HG02870 (cell line): ENCODE measurements at regions not wholly inside any gene's neighbourhood (a gene's known extent, or its start where the extent isn't known, plus 50 kb on each side); places are given as distances from the start of the nearest gene placed in this dataset.
A peak's percentile ranks its signal among the peaks of the same experiment; 100 is the strongest.

Experiments
- ATAC-seq: cut with Tn5 transposase; IDR thresholded peaks from one replicate; pipeline ENCODE4 v1.9.1; 2021; ENCODE audit warnings: mild to moderate bottlenecking, moderate library complexity; ENCODE audit not compliant: unreplicated experiment

DNA sequence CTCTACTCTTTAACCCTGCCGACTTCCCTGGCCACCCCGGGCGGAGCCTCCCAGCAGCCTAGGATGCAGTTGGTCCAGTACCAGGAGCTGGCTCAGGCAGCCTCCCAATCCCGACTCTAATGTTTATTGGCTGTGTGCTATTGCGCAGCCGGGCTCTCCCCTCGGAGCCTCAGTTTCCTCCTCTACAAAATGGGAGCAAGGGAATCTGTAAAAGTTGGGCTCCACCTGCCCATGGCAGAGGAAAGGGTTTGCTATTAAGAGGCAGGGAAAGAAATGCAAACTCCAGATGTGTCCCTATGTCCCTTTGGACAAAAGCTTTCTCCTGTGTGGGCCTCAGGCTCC, 140.8 kb upstream of the PJA1 start:
- ATAC-seq, result no peak

DNA sequence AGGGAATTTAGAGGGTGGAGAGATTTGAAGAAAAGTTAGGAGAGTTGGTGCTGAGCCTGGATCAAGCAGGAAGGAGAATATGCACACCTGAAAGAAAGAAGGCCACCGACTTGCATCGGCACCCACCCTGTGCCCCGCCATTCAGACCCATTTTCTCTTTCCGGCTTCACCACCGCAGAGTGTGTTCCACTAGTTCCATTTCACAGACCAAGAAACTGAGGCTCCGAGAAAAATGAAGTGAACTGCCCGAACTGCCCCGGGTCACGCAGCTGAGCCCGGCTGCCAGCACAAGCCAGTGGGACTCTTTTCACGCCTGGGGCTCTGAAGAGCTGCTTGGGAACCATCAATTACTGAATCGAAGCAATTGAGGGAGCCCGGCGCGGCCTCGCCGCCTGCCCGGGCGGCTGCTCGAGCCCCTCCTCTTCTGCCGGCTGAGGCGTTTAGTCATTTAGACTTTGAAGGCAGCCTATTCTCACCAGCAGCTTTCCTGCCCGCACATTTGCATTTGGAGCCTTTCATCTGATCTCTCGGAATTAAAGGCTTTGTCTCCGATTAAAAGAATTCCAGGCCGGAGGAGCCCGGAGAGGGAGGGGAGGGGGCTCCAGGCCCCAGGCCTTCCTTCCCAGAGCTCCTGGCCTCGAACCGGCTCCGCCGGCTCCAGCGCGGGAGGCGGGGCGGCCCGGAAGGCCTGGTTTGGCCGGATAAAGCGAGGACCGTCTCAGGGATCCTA, 140.2 kb upstream of the PJA1 start:
- no peak for ATAC-seq

DNA sequence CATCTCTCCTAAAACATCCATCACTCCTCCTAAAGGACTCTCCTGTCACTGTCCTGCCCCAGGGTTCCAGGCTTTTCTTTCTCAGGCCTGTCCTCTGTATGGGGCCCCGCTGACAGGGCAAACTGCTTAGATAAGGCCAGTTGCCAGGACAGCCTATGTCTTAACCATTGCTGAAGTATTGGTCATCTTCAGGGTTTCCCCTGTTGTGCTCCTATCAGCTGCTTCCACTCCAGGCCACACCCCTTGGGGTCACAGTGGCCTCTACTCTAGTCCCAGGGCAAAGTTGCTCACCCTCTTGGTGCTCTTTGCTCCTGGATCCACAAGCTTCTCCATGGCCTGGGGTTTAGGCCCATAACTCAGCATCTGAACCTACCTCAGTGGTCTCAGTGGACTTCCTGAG, 138.0 kb upstream of the PJA1 start:
- ATAC-seq, result no peak

- ATAC-seq, result no peak
Measured at GRCh38 chrX:69299951-69300714, 134.9 kb upstream of the PJA1 start.

DNA sequence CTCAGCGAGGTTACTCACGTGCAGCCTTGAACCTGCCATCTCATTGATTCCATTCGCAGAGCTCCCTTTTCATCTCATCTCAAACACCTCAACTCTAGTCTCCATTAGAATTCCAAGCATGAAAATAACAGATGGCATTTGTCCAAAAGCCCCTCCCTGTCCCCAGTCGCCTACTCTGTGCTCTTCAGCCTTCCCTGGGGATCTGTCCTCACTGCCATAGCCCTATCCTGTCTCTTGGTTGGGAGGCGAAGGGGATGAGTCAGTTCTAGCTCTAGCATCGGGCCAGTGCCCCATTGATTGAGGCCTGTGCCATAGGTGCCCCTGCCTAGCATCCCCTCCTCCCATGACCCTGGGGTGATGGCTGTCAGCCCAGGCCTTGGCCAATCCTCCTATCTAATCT, 134.0 kb upstream of the PJA1 start:
- no peak for ATAC-seq

GRCh38 chrX:69298466-69299140, 133.3 kb upstream of the PJA1 start:
- no peak for ATAC-seq

- ATAC-seq, result no peak
Measured at GRCh38 chrX:69297506-69297905, 132.3 kb upstream of the PJA1 start.

DNA sequence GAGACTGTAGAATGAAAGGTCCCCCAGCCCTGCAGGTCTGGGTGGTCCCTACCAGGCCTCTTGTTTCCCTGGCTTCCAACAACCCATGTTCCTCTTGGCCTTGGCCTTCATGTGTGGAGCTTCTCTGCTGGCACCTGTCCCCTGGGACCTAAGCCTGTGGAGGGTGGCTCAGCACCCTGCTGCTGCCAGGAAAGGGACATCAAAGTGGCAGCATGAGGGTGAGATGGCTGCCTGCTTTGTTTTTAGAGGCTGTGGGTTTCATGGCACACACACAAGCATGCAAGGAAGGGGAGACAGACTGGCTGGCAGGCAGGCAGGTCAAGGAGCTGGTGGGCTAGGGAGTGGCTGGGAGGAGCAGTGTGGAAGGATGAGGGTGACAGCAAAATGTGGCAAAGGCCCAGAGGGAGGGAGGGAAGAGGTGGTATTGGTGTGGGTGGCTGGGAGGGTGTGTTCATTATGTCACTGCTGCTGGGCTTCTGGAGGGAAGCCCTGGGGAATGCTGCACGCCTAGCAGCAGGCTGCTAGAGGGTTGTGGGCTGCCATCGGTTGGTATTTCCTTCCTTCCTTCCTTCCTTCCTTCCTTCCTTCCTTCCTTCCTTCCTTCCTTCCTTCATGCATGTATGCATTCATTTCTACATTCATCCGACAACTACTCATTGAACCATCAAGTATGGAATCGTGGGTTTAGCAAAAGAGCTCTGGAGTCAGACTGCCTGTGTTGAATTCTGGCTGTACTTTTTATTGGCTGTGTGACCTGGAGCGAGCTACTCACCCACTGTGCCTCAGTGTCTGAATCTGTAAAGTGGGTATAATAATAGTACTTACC, 128.7 kb upstream of the PJA1 start:
- no peak for ATAC-seq

GRCh38 chrX:69291116-69291515, 125.9 kb upstream of the PJA1 start:
- ATAC-seq, result no peak

DNA sequence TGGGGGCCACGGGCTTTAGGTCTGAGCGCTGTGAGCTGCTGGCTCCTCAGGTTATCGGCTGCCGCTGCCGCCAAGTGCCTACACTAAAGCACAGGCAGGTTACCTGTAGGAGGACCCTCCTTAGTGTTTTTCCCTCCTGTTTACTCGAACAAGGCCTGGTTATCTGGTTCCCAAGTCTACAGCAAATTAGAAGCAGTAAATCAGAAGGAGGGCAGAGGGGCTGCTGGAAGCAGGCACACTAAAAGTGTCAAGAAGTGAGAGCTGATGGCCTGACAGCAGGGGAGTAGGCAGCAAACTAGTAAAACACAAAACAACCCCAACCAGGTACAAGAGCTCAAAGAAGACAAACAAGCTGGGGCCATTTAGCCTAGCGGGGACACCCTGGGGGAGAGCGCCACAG, 125.0 kb upstream of the PJA1 start:
- no peak for ATAC-seq

DNA sequence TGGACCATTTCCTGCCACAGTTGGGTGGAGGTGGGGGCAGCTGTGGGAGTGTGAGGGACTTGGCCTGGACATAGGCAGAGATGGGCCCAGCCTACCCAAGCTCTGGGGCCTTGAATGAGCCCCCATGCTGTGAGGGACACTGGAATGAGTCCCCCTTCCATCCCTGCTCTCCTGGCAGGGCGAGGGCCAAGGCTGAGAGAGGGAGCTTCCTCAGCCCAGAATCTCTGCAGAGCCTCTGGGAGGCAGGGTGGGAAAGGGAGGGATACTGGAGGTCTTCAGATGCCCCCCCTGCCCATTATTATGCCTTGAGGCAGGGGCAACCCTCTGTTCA, 124.5 kb upstream of the PJA1 start:
- ATAC-seq, result no peak

- ATAC-seq, result no peak
Measured at GRCh38 chrX:69289046-69289792, 124.0 kb upstream of the PJA1 start.

- ATAC-seq, result no peak
Measured at GRCh38 chrX:69287095-69287494, 121.8 kb upstream of the PJA1 start.

DNA sequence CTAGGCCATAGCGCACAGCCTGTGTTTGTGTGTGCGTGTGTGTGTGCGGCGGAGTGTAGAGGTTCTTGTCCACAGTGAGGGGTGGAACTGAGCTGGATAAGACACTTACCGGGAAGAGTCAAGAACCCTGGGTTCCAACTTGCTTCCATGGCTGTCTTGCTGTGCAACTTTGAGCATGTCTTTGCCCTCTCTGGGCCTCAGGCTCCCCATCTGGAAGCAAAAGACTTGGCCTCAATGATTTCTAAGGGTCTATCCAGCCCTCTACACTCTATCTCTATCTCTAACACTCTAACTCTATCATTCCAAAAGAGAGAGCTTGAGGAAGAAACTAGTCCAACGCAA, 121.3 kb upstream of the PJA1 start:
- no peak for ATAC-seq

DNA sequence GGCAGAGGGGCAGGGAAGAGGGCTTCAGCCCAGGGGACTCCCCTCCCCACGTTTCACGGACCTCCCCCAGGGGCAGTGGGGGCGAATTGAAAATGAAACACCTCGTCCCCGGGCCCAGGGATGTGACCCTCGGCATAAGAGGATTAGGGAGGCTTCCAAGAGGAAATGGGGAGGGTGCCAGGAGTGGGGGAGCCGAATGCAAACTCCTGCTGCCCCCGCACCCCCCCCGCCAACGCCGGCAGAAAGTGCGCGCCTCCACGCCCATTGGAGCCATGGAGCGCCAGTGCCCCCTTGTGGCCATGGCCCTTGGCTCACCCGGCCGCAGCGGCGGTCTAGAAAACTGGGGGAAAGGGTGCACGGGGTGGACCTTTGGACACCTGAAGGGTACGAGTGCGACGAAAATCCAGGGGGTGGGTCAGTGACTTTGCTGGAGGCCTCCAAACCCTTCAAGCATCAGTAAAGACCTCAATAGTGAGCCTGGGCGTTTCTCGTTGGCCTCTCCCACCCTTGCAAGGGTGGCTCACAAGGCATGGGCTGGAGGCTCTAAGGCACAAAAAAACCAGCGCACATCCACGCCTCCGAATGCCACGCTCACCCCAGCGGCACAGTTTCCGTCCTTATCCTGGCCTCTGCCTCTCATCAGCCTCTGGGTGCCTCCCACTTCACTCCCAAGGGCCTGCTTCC, 120.8 kb upstream of the PJA1 start:
- ATAC-seq, result peak; percentile 55

DNA sequence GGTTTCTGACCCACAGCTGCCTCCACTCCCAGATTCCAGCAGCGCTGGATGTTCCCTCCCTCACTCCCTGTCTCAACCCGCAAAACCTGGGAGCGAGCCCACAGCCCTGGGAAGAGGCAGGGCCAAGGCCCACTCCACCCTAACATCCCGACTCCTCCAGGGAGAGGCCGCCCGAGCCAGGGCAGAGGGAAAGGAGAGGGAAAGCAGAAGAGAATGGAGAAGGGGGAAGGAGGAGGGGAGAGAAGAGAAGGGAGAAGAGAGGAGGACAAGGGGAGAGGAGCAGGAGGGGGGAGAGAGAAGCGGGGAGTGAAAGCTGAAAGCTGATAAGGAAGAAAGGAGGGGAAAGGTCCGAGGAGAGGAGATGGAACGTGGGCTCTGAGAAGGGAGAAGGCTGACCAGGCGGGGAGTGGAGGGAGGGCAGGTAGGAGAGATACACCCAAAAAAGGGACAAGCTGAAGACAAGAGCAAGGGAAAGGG, 120.2 kb upstream of the PJA1 start:
- ATAC-seq, result no peak

- ATAC-seq, result no peak
Measured at GRCh38 chrX:69284491-69284890, 119.2 kb upstream of the PJA1 start.

DNA sequence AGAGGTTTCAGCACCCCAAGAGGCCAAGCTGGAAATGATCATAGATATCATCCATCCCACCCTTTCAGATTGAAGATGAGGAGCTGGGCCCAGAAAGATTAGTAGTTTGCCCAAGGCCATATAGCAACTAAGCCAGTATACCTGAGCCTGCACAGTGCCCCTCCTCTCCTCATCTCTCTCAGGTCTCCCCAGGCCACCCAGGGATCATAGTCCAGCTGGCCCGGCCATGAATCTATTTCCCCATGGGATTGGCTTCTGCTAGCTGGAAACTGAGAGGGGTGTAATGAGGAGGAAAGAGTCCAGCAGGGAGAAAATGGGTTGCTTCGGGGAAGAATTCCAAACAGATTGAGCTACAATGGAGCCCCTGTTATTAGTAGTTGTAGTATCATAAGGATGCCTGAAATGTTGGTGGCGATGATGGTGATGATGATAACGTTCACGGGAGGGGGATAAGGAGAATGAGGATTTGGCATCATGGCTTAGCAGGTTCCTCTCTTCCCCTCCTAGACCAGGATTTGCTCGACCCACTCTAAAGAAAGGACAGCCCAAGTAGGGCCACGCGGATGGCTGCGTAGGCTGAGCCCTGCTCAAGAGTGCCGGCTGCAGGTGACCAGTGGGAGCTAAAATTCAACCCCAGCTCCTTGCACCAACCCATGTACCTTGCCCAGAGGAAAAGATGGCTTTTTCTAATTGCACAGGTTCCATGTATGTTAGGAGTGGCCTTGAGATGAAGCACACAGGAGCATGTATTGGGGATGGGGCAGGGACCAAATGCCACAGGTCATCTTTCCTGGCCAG, 117.8 kb upstream of the PJA1 start:
- no peak for ATAC-seq

DNA sequence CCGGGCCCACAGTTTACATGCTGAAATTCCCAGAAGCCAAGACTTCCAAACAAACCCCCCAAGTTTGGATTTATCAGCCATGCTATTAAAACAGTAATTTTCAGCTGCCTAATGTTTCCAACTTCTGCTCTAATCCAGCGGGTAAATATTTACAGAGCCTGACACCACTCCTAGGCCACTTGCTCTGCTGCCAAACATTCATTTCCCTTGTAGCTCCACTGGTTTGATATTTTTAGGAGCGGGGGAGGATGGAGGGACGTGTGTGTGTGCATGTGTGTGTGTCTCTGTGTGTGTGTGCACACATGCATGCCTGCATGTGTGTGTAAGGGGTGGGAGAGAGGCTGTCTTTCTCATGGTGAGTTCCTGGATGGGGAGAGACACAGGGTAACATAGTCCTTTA, 115.7 kb upstream of the PJA1 start:
- ATAC-seq, result no peak
